ENCODE measurements at regions not wholly inside any gene's neighbourhood (a gene's known extent, or its start where the extent isn't known, plus 50 kb on each side); places are given as distances from the start of the nearest gene placed in this dataset.

GRCh38 chr5:73266176-73266738 is 93.3 kb downstream of the TMEM174 start:
- H3K9me3 ChIP-seq: no peaks in the 10 kb centered on the region
- no peak for DNase-seq (ENCODE audit: low spot score in 2 of 2)
- H3K4me1 ChIP-seq: peaks cover 0 to 15% of the 10 kb centered on the region in 2 donors
- H3K36me3 ChIP-seq: no peaks in the 10 kb centered on the region
- TF ChIP-seq CTCF (IDR thresholded peaks at IDR 0.05): no peak
- intact Hi-C loops (cut with DNase I): no loop called here
- peak overlapping the region; percentile 59 to 70 for H3K27ac ChIP-seq
- no peaks in the 10 kb centered on the region for H3K27me3 ChIP-seq
- H3K4me3 ChIP-seq: no peak overlapping the region

DNA sequence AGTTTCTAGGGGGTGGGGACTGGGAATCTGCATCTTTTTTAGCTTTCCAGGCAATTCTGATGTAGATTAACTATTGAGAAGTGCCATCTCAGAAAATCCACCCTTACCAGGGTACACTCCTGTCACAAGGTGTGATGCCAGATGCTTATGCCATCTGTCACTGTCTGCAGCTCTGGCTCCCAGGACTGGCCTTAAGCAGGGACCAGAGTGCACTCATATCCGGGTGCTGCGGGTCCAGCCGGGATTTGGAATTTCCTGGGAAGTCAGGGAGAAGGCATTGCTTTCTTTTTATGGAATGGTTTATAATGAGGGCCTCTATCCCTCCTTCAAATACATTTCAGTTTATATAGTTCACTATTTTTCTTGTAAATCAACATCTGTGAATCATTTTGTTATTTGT is 92.6 kb downstream of the TMEM174 start:
- H3K27ac ChIP-seq: peak overlapping the region in 1 of 2 donors; percentile 39
- no peak overlapping the region for H3K4me3 ChIP-seq
- H3K9me3 ChIP-seq: no peaks in the 10 kb centered on the region
- H3K27me3 ChIP-seq: no peaks in the 10 kb centered on the region
- H3K4me1 ChIP-seq: peaks cover 0 to 15% of the 10 kb centered on the region in 2 donors
- DNase-seq (ENCODE audit: low spot score in 2 of 2): no peak
- intact Hi-C loops (cut with DNase I): no loop called here
- TF ChIP-seq CTCF (IDR thresholded peaks at IDR 0.05): no peak
- no peaks in the 10 kb centered on the region for H3K36me3 ChIP-seq

GRCh38 chr5:73264631-73265030 is 91.6 kb downstream of the TMEM174 start:
- no peak for TF ChIP-seq CTCF (IDR thresholded peaks at IDR 0.05)
- Histone ChIP-seq H3K36me3 (no peaks in the 10 kb centered on the region), H3K4me3 (no peak overlapping the region), H3K27me3 (no peaks in the 10 kb centered on the region), H3K4me1 (peaks cover 0 to 15% of the 10 kb centered on the region in 2 donors), H3K9me3 (no peaks in the 10 kb centered on the region), H3K27ac (no peak overlapping the region)
- no peak for DNase-seq (ENCODE audit: low spot score in 2 of 2)
- intact Hi-C loops (cut with DNase I): no loop called here

DNA sequence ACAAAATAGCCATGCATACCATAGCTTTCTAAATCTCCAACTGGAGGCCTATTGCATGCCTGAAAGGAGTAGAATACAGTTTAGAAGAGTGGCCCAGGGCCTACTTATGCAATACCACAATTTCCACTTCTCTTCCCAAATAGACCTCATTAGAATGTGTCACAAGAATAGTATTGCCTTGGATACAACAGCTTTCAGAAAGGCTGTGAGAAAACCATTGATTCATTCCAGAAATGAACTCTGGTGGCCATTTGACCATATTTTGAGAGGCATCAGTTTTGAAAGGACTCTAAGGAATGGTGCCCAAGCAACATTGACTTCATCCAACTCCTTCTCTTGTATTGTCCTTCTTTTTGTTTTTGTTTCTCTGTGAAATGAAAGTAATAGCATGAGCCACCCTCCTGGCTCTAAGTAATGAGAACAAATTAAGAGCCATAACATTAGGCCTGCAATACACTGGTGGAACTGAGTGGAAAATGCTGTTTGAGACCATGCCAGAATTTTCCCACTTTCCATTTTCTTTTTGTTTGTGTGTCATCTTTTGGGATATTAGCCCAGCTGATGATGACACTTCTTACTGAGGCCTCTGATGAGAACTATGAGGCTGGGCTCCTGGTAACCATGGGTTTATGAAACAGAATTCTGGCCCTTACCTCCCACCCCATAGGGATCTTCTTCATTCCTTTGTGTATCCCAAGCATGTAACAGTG is 90.2 kb downstream of the TMEM174 start:
- Histone ChIP-seq H3K4me3 (no peak overlapping the region), H3K27ac (no peak overlapping the region), H3K36me3 (no peaks in the 10 kb centered on the region), H3K4me1 (peaks cover 0 to 12% of the 10 kb centered on the region in 2 donors), H3K27me3 (no peaks in the 10 kb centered on the region), H3K9me3 (no peaks in the 10 kb centered on the region)
- no peak for TF ChIP-seq CTCF (IDR thresholded peaks at IDR 0.05)
- DNase-seq (ENCODE audit: low spot score in 2 of 2): no peak
- intact Hi-C loops (cut with DNase I): no loop called here

DNA sequence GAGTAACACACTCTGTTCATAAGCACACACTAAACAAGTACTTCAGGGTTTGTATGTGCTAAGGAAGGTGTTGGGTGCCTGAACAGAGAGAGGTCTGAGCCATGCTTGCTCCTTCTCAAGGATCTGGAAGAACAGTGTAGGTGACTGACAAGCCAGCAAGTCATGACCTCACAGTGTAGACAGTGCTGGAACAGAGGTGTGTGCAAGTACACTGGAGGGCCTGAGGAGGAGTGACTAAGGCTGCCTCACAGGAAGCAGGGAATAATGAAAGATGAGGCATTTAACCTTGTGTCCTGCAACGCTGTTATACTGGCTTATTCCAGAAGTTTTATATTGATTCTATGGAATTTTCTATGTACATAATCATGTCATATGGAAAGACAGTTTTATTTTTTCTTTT is 83.9 kb downstream of the TMEM174 start:
- intact Hi-C loops (cut with DNase I): no loop called here
- no peaks in the 10 kb centered on the region for H3K4me1 ChIP-seq
- no peaks in the 10 kb centered on the region for H3K27me3 ChIP-seq
- H3K27ac ChIP-seq: no peak overlapping the region
- no peak for TF ChIP-seq CTCF (IDR thresholded peaks at IDR 0.05)
- H3K9me3 ChIP-seq: no peaks in the 10 kb centered on the region
- no peak overlapping the region for H3K4me3 ChIP-seq
- no peaks in the 10 kb centered on the region for H3K36me3 ChIP-seq
- no peak for DNase-seq (ENCODE audit: low spot score in 2 of 2)
